ENCODE measurements at regions not wholly inside any gene's neighbourhood (a gene's known extent, or its start where the extent isn't known, plus 50 kb on each side); places are given as distances from the start of the nearest gene placed in this dataset.

GRCh38 chr13:48165063-48165462 is 67.9 kb upstream of the ITM2B start:
- POLR2A ChIA-PET (ENCODE audit: low non-redundant PET), result no interaction called here
- TF ChIP-seq CTCF (conservative IDR thresholded peaks at IDR 0.05; ENCODE audit: low read depth), result no peak
- H3K27ac ChIP-seq, result peak overlapping the region; percentile 44; the same call in 1 of the 2 replicates
- no peak for DNase-seq (ENCODE audit: low spot score)
- CTCF ChIA-PET, result no interaction called here

DNA sequence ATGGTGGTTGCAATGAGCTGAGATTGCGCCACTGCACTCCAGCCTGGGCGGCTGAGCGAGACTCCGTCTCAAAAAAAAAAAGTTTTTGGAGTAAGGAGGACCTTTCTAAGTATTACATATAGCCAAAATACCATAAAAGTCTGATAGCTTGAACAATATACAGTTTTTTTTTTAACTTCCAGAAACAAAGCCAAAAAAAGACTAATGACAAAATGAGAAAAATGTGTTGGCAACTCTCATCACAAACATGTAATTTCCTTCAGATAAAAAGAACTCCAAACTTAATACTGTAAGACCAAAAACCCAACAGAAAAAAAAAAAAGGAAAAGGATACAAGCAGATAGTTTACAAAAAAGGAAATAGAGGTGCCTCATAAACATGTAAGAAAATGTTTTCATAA is 68.2 kb upstream of the MED4 start:
- no peak for DNase-seq (ENCODE audit: low spot score)
- POLR2A ChIA-PET (ENCODE audit: low non-redundant PET), result no interaction called here
- H3K27ac ChIP-seq, result no peak overlapping the region
- CTCF ChIA-PET, result no interaction called here
- TF ChIP-seq CTCF (conservative IDR thresholded peaks at IDR 0.05; ENCODE audit: low read depth), result no peak

- POLR2A ChIA-PET (ENCODE audit: low non-redundant PET), result interaction anchor here (0.9 kb wide), 1 partner anchor 71 kb away, joined by 4 read pairs; the partner anchor contains the start of gene ITM2B
- DNase-seq (ENCODE audit: low spot score), result no peak
- TF ChIP-seq CTCF (conservative IDR thresholded peaks at IDR 0.05; ENCODE audit: low read depth), result no peak
- CTCF ChIA-PET, result interaction anchor here (0.6 to 0.7 kb wide), 4 partner anchors 10 to 384 kb away, joined by 3 to 5 read pairs (median 3); partner anchors contain the start of gene MED4
- no peak overlapping the region for H3K27ac ChIP-seq
Observed at GRCh38 chr13:48162217-48162616, 67.3 kb upstream of the MED4 start.

DNA sequence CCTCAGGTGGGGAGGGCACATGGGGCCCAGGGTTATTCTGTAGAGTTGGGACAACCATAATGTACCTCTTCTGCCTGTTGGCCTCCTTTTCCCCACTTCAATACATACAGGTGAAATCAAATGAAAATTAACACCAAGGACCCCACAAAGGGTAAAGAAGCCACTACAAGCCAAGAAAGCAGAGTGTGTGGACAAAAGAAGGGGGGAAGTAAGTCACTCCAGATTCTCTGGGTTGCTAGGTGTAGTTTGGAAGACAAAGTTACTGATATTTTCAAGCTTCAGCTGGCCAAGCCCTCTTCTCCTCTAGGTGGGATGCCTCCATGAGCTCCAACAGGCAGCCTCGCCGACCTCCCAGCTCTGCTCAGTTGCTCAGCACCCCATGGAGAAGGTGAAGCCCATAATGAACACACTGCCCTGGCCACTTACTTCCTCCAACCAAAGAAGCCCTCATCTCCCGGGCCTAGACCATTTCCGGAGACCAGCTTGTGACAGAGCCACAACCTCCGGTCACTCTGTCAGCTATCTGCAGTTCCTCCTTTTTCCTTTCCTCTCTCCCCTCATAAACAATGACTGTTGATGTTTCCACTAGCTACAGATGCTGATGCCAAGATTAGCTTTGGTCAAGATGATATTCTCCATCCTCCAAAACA is 66.8 kb upstream of the MED4 start:
- DNase-seq (ENCODE audit: low spot score), result no peak
- POLR2A ChIA-PET (ENCODE audit: low non-redundant PET), result interaction anchor here (0.9 kb wide), 1 partner anchor 71 kb away, joined by 4 read pairs; the partner anchor contains the start of gene ITM2B
- CTCF ChIA-PET, result interaction anchor here (0.6 to 0.7 kb wide), 3 partner anchors 35 to 385 kb away, joined by 3 to 5 read pairs (median 3); partner anchors contain the start of gene MED4
- H3K27ac ChIP-seq, result peak overlapping the region; percentile 75
- TF ChIP-seq CTCF (conservative IDR thresholded peaks at IDR 0.05; ENCODE audit: low read depth), result no peak

GRCh38 chr13:48160606-48161278 is 65.8 kb upstream of the MED4 start:
- peak; percentile 35 for DNase-seq (ENCODE audit: low spot score)
- POLR2A ChIA-PET (ENCODE audit: low non-redundant PET), result no interaction called here
- CTCF ChIA-PET, result no interaction called here
- no peak for TF ChIP-seq CTCF (conservative IDR thresholded peaks at IDR 0.05; ENCODE audit: low read depth)
- H3K27ac ChIP-seq, result peak overlapping the region; percentile 75

DNA sequence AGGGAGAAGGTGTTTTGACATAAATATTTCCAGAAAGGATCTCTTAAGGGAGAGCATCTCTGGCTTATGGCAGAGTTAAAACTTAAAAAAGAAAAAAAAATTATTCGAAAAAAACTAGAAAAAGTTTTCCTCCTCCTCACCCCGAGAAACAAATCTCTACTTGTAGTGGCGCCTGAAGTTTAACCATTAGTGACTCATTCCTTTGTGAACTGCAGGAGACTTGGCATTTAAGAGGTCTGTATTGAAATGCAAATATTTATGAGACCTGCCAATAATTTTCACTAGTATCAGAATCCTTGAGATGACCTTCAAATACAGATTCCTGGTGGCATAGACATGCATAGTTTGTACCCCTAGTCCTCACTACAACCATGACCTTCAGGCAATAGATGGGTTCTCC is 64.9 kb upstream of the MED4 start:
- ChIA-PET POLR2A (ENCODE audit: low non-redundant PET) (no interaction called here), CTCF (no interaction called here)
- no peak for TF ChIP-seq CTCF (conservative IDR thresholded peaks at IDR 0.05; ENCODE audit: low read depth)
- peak; percentile 48 for DNase-seq (ENCODE audit: low spot score)
- H3K27ac ChIP-seq, result peak overlapping the region; percentile 89
